Pons (tissue), 1 donor: ENCODE measurements at regions not wholly inside any gene's neighbourhood (a gene's known extent, or its start where the extent isn't known, plus 50 kb on each side); places are given as distances from the start of the nearest gene placed in this dataset.
"Not testable (repeated sequence)": the region's sequence is repeated elsewhere in the genome, so short reads cannot be mapped to it uniquely, and the experiment has no call there.

Experiments
- DNase-seq: peaks from one replicate; pipeline ENCODE4 v3.0.0-alpha.2; 2016; ENCODE audit warnings: low spot score

DNA sequence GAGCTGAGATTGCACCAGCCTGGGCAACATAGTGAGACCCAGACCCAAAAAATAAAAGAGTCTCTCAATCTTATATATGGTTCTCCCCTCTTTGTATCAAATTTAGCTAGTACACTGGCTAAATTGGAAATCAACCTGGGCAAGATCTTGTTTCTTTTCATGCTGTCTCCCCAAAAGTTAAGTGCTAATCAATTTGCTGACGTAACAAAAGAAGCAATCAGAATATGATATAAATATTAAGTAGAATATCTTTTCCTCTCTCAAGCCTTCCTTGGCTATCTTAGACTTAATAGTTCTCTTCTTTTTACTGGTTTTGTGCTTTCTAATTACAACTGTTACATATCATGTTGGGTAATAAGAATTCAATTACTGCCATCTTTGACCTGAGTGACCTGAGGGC lies 258.9 kb downstream of the KCNRG start:
- DNase-seq: no peak

DNA sequence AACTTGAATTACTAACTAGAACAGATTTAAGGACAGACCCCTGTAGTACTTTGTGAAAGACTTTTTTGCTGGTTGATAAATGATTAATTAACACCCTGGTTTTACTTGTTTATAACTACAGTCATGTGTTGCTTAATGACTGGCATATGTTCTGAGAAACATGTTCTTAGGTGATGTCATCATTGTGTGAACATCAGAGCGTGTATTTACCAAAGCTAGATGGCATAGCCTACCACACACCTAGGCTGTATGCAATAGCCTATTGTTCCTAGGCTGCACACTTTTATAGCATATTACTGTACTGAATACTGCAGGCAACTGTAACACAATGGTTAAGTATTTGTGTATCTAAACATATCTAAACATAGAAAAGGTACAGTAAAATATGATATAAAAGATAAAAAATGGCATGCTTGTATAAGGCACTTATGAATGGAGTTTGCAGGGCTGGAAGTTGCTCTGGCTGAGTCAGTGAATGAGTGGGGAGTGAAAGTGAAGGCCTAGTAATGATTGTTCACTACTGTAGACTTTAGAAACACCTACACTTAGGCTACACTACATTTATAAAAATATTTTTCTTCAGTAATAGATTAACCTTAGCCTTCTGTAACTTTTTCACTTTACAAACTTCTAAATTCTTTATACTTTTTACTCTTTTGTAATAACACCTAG lies 260.3 kb downstream of the KCNRG start:
- no peak for DNase-seq

DNA sequence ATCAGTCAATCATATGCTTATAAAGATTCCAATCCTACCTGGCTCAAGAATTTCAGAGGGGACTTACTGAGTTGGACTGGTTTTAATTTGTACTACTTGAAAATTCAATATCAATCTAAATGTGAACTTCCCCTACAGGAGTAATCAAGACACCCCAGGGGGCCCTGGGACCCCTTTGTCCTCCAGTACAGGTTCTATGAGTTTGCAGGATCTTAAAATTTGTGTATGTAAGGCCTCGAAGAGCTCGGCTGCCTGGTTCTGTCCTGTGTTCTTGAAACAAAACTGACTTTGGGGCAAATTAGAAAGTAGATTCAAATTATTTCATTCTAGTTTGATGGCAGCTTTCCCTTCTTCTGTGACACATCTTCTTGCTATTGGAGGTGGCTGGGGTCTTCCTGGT lies 261.3 kb downstream of the KCNRG start:
- no peak for DNase-seq

DNA sequence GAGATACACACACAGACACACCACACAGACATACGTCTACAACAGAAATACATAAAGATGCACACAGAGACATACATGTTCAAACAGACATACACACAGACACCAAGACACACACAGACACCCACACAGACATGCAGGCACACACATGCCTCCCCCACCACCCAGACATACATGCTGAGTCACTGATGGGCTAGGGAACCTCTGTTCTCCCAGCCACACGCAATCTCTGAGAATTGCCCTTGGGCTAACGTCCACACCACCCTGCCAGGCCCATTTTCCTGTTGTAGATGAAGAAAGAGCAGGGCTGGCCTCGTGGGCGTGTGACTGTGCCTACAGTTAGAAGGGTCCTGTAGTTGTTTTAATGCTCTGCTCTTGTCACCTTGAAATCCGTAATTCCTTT lies 261.9 kb downstream of the KCNRG start:
- DNase-seq: no peak

DNA sequence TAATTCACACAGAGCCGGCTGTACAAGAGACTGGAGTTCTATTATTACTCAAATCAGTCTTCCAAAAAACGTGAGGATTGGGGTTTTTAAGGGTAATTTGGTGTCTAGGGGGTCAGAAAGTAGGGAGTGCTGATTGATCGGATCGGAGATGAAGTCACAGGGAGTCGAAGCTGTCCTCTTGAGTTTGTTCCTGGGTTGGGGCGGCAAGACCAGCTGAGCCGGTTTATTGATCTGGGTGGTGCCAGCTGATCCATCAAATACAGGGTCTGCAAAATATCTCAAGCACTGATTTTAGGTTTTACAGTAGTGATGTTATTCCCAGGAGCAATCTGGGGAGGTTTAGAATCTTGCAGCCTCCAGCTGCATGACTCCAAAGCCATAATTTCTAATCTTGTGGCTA lies 262.7 kb downstream of the KCNRG start:
- DNase-seq: no peak

DNA sequence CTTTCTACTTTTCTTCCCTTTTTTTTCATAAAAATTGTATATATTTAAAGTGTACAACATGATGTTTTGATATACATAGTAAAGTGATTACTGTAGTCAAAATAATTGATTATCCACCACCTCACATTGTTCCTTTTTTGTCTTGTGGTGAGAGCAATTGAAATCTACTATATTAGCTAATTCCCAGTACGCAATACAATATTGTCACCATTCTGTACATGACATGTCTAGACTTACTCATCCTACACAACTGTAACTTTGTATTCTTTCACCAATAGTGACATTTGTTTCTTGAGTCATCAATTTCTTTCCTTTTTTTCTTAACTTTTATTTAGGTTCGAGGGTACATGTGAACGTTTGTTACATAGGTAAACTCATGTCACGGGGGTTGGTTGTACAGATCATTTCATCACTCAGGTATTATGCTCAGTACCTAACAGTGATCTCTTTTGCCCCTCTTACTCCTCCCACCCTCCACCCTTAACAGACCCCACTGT lies 265.2 kb downstream of the KCNRG start:
- DNase-seq: no peak

DNA sequence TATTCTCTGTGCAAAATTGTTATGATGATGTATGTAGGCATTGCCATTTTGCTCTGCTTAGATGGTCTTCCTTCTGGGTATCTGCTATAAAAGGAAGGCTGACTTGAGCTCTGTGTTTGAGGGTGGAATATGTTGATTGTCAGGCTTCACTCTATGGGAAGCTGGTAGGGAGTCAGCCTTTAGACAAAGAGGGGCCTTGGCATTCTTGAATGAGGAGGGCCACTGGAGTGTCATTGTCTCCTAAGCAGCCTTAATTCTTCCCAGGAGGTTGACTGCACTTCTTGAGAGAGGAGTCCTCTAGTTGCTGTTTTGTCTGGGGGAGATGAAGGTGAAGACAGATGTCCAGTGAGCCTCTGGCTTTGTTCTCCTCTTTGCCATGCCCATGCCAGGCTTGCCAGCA lies 266.8 kb downstream of the KCNRG start:
- DNase-seq: no peak

DNA sequence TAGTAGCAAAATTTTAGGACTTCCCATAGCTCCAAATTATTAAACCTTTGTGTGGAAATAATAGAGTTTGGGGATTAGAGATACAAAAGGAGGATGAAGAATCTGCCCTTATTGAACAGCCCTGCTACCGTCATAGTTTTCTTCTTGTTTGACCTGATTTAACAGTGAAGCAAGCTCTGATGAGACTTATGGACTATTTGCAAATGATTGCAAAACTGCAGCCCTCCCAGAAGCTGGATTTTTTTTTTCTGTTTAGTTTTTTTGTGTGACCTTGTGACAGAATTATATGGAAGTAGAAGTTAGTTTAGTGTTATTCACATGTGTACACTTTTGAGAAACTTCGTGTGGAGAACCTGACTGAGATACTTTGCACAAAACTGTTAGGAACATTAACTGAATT lies 267.8 kb downstream of the KCNRG start:
- DNase-seq: no peak

DNA sequence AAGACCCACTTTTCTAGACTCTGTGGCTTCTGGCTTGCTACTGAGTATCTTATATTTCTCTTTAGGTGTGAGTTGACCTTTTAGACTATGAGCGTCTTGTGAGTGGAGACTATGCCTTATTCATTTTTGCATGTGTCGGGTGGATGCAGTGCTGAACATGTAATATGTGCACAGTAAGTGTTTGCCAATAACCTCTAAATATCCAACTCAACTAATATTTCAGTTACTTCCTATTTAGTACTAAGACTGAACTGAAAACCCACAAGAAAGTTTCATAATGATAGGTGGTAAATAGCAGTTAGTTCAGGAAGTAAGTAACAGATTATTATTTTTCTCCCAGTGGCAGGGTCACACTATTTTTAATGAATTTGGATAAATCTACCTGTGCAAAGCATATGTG lies 269.3 kb downstream of the KCNRG start:
- no peak for DNase-seq

DNA sequence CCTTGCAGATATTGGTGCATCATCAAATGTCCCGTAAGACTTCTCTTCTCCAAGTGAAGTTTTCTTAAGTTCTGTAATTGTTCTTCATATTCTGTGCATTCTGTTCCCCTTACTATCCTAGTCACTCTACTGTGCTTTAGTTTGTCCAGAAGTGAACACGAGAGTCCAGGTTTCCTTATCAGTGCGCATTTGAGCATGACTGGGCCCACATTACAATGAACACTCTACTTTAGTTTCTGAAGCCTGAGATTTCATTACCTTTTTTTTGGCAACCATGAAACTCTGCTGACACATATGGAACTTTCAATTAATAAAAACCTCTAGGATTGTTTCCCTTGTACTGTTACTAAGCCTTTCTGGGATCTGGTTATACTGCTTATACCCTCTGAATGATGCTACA lies 270.0 kb downstream of the KCNRG start:
- DNase-seq: no peak

DNA sequence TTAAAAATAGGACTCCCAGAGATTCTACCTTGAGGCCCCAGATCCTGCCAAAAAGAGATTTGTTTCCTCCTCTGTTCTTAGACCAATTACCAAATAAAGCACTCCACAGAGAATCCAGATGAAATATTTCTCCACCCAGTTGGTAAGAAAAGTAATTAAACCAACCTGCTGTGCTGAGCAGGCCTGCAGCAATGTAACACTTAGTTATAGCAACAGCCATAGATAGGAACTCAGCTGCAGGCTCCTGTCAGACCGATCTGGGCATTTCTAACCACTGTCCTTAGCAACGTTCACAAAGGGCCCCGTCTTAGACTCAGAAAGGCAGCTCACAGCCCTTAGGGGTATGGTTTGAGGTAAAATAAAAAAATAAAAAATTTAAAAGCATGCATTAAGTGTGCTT lies 271.1 kb downstream of the KCNRG start:
- no peak for DNase-seq

DNA sequence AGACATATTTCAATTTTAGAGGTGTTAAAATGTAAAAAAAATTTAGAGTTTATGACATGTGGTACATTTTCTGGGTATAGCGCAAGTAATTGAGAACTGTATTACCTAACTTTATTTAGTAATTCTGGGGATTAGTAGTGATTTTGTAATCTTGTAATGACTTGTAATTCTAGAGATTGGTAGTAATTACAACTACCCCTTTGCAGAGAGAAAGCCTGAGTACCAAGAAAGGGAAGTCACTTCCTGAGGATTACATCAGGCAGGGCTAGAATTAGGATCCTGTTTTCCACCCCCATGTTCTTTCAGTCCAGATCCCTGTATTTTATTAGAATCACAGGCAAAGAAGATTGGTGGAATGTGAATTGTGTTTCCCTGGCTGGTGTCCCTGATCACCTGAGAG lies 274.9 kb downstream of the KCNRG start:
- DNase-seq: no peak

DNA sequence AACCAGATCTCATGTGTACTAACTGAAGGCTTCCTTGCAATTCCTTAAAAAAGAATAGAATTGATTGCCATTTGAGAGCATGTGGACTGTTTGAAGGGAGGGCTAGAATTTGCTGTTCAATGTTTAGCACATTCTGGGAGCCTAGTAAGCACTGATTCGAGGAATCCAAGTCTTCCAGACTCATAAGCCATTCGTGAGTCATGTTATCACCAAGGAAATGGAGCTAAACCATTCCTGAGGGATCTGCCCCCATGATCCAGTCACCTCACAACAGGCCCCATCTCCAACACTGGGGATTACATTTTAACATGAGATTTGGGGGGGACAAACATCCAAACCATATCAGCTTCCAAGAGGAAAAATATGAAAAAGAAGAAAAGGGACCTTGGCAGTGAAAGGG lies 276.4 kb downstream of the KCNRG start:
- no peak for DNase-seq

DNA sequence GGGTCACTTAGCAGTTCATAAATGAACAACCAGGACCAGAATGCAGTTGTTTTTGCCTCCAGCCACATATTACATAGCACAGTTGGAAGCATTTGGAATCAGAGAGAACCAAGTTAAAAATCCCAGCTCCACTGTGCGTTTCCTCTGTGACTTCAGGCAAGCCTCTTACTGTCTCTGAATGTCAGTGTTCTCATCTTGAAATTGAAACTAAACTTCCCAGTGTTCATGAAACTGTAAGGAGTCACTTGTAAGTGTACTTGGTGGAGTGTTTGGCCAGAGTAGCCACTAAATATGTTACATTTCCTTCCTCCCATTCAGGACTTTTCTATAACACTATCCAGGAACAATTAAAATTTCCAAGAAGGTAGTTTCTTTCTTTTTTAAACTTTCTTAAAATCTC lies 276.8 kb downstream of the KCNRG start:
- peak; percentile 8 for DNase-seq

DNA sequence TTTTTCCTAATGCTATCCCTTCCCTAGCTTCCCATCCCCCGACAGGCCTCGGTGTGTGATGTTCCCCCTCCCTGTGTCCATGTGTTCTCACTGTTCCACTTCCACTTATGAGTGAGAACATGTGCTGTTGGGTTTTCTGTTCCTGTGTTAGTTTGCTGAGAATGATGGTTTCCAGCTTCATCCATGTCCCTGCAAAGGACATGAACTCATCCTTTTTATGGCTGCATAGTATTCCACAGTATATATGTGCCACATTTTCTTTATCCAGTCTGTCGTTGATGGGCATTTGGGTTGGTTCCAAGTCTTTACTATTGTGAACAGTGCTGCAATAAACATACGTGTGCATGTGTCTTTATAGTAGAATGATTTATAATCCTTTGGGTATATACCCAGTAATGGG lies 279.2 kb downstream of the KCNRG start:
- DNase-seq: not testable (repeated sequence)

DNA sequence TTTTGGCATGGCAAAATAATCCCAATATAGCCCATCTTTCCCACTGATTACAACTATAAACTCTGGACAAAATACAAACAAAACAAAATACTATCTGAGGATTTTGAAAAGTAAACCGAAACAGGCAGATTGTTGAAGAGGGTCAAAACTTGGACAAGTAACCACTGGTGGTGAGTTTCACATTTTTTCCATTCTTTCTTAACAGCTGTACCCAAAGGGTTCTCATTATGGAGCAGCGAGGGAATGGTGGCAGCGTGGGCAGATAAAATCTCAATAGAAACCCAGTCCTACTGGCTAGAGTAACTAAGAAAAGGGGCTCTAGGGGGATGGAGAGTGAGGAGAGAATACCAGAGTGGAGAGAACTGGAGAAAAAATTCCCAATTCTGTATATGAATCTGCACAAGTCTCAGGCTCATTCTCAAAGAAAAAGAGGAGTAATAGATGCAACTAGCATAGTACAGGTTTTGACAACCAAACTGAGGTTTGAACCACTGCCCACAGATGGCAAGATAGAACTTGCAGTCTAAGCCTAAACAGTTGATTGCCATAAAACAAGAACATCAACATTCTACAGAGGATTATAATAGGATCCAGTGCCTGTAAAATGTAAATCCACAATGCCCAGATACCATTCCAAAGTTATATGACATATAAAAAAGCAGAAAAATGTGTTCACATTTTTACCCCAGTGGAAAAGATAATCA lies 284.5 kb downstream of the KCNRG start:
- no peak for DNase-seq

DNA sequence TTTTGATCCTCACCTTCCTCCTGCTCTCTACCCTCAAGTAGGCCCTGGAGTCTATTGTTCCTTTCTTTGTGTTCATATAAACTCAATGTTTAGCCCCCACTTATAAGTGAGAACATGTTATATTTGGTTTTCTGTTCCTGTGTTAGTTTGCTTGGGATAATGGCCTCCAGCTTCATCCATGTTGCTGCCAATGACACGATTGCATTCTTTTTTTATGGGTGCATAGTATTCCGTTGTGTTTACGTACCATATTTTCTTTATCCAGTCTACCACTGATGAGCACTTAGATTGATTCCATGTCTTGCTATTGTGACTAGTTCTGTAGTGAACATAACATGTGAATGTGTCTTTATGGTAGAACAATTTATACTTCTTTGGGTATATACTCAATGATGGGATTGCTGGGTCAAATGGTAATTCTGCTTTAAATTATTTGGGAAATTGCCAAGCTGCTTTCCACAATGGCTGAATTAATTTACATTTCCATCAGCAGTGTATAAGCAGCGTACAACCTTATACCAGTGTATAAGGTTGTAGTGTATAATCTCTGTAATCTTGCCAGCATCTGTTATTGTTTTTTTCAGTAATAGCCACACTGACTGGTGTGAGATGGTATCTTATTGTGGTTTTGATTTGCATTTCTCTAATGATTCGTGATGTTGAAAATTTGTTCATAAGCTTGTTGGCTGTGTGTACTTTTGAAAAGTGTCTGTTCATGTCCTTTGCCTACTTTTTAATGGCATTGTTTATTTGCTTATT lies 288.9 kb downstream of the KCNRG start:
- no peak for DNase-seq

DNA sequence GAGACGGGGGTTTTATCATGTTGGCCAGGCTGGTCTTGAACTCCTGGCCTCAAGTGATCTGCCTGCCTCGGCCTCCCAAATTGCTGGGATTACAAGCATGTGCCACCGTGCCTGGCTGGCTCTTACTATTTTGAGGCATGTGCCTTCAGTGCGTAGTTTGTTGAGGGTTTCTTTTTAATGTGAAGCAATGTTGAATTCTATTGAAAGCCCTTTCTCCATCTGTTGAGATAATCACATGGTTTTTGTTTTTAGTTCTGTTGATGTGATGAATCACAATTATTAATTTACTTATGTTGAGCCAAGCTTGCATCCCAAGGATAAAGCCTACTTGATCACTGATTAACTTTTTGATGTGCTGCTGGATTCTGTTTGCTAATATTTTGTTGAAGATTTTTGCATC lies 290.9 kb downstream of the KCNRG start:
- DNase-seq: no peak

DNA sequence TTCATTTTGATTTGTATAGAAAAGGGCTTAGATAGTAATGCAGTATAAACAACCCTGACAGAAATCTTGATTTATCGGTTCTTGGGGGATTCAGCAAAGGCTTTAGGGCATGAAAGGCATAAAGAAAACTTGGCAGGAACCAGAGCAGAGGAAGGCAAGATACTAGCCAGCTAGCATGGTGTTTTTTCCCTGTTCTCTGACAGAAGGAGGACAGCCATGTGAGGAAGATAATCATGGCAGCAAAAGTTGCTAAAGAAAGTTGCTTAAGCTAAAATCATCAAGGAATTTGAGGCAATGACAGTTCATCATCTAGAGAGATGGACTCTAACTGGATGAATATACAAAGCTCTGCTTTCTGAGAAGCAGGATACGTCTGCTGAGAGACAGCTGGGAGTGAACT lies 294.1 kb downstream of the KCNRG start:
- no peak for DNase-seq

DNA sequence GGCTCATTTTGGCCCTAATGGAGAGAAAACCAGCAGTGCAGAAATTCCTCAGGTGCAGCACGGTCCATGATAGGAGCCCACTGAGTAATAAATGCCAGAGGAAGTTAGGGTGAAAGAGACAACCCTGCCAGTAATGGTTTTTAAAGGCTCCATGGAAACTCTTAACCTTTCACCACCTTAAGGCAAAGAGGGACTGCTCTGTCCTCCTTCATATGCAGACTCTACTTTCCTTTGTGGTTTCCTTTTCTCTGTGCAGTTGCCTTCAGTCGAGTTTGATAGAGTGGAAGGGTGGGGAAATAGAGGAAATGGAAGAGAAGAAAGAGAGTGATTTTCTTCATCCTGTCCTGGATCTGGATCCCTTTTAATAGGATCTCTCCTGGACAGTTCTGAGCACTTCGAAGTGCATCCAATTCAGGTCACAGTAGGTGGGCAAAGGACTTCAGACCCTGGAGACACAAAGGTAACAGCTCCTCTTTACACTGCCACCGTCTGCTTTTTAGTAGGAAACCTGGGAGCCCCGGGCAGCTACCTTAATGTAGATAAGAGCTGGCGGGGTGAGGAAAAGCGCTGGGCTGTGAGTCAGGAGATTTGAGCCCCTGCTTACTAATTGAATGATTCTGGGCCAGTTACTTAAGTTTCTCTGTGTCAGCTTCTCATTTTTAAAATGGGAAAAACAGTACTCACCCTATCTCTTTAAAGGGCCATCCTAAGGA lies 294.8 kb downstream of the KCNRG start:
- no peak for DNase-seq

DNA sequence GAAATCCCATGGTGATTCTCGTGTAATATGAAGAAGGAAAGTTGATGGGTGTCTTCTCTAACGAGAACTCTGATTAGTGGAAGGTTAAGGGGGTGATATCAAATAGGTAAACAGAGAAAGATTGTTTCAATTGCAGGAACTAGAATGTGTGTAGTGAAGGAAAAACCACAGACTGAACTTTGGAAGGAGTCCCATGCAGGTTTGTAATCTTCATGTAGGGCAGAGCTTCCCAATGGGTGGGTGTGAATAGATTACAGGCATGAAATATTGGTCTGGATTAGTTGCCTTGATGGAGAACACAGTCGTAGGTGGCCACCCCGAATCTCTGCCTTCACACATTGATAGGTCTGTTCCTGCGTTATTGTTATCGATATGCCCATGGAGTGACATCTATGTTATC lies 295.5 kb downstream of the KCNRG start:
- no peak for DNase-seq

DNA sequence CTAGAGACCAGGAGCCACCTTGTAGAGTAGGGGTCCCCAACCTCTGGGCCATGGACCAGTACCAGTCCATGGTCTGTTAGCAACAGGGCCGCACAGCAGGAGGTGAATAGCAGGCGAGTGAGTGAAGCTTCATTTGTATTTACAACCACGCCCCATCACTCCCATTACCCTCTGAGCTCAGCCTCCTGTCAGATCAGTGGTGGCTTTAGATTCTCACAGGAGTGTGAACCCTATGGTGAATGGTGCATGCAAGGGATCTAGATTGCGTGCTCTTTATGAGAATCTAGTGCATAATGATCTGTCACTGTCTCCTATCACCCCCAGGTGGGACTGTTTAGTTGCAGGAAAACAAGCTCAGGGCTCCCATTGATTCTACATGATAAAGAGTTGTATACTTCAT lies 303.6 kb downstream of the KCNRG start:
- DNase-seq: no peak
